Activated naive CD8-positive, alpha-beta T cell treated with anti-CD3 and anti-CD28 coated beads, Interleukin-2, amount 10 ng/mL, durations not matched to agents 7 days and 5 days (primary cell): ENCODE measurements at regions not wholly inside any gene's neighbourhood (a gene's known extent, or its start where the extent isn't known, plus 50 kb on each side); places are given as distances from the start of the nearest gene placed in this dataset.
"Not testable (repeated sequence)": the region's sequence is repeated elsewhere in the genome, so short reads cannot be mapped to it uniquely, and the experiment has no call there.

Source experiments
- ATAC-seq: fragments of 150-1000 bp; cut with Tn5 transposase; one replicate; pipeline ENCODE4 v1.10.0; 2021; ENCODE audit warnings: low read depth, moderate library complexity
- POLR2A ChIA-PET: fragments of 350-600 bp; sonication (Branson Sonifier 250); formaldehyde crosslinking; loops from one replicate; lab custom pipeline; 2021; ENCODE audit warnings: antibody characterized with exemption; lab: Charles Lee
- DNase-seq: peaks from one replicate; pipeline ENCODE4 v3.0.0; 2021
- H3K27ac Mint-ChIP-seq: one replicate; pipeline ENCODE4 v1.8.0; 2022; ENCODE audit warnings: mild to moderate bottlenecking, mixed read lengths
- H3K27me3 Mint-ChIP-seq: one replicate; pipeline ENCODE4 v1.8.0; 2022; ENCODE audit warnings: mild to moderate bottlenecking, moderate library complexity, mixed read lengths
- H3K36me3 Mint-ChIP-seq: one replicate; pipeline ENCODE4 v1.8.0; 2021; ENCODE audit warnings: mild to moderate bottlenecking, mixed read lengths
- H3K4me1 Mint-ChIP-seq: one replicate; pipeline ENCODE4 v1.8.0; 2021; ENCODE audit warnings: mixed read lengths
- H3K4me3 Mint-ChIP-seq: one replicate; pipeline ENCODE4 v1.8.0; 2022; ENCODE audit warnings: mild to moderate bottlenecking, moderate library complexity, mixed read lengths
- H3K9me3 Mint-ChIP-seq: one replicate; pipeline ENCODE4 v1.8.0; 2021; ENCODE audit warnings: mixed read lengths

GRCh38 chr13:58313219-58313618, 681.7 kb downstream of the PCDH17 start:
- H3K4me3 Mint-ChIP-seq: no peak overlapping the region
- POLR2A ChIA-PET: no interaction called here
- H3K27ac Mint-ChIP-seq: no peak overlapping the region
- DNase-seq (no peak), ATAC-seq (no peak)
- peaks cover 2% of the 10 kb centered on the region for H3K27me3 Mint-ChIP-seq
- no peaks in the 10 kb centered on the region for H3K36me3 Mint-ChIP-seq
- peaks cover 7% of the 10 kb centered on the region for H3K9me3 Mint-ChIP-seq
- no peaks in the 10 kb centered on the region for H3K4me1 Mint-ChIP-seq

GRCh38 chr13:58318495-58319167, 687.1 kb downstream of the PCDH17 start:
- no peaks in the 10 kb centered on the region for H3K4me1 Mint-ChIP-seq
- POLR2A ChIA-PET: no interaction called here
- peaks cover 3% of the 10 kb centered on the region for H3K9me3 Mint-ChIP-seq
- no peaks in the 10 kb centered on the region for H3K27me3 Mint-ChIP-seq
- ATAC-seq (no peak), DNase-seq (no peak)
- H3K4me3 Mint-ChIP-seq: no peak overlapping the region
- H3K27ac Mint-ChIP-seq: no peak overlapping the region
- no peaks in the 10 kb centered on the region for H3K36me3 Mint-ChIP-seq

- POLR2A ChIA-PET: no interaction called here
- Mint-ChIP-seq H3K4me3 (no peak overlapping the region), H3K27me3 (no peaks in the 10 kb centered on the region), H3K9me3 (no peaks in the 10 kb centered on the region), H3K27ac (no peak overlapping the region), H3K36me3 (no peaks in the 10 kb centered on the region), H3K4me1 (no peaks in the 10 kb centered on the region)
- ATAC-seq: no peak
- no peak for DNase-seq
Measured at GRCh38 chr13:58324161-58324560, 692.6 kb downstream of the PCDH17 start.

- H3K36me3 Mint-ChIP-seq: no peaks in the 10 kb centered on the region
- no peak overlapping the region for H3K4me3 Mint-ChIP-seq
- POLR2A ChIA-PET: no interaction called here
- DNase-seq: no peak
- H3K27me3 Mint-ChIP-seq: no peaks in the 10 kb centered on the region
- no peaks in the 10 kb centered on the region for H3K4me1 Mint-ChIP-seq
- no peak overlapping the region for H3K27ac Mint-ChIP-seq
- no peaks in the 10 kb centered on the region for H3K9me3 Mint-ChIP-seq
- no peak for ATAC-seq
Measured at GRCh38 chr13:58329746-58330145, 698.2 kb downstream of the PCDH17 start.

DNA sequence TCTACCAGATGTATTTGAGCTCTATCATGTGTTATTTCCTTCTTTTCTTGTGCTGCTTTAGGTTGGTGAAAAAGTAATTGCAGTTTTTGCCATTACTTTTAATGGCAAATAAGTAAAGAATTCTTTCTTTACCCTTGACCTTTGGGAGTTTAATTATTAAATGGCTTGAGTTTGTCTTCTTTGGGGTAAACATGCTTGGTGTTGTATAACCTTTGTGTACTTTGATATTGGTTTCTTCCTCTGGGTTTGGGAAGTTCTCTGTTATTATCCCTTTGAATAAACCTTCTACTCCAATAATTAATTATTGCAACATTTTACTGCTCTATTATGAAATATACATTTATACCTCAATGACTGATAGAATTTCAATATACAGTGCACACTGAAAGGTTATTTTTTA, 709.4 kb downstream of the PCDH17 start:
- Mint-ChIP-seq H3K4me3 (no peak overlapping the region), H3K4me1 (no peaks in the 10 kb centered on the region), H3K27me3 (no peaks in the 10 kb centered on the region), H3K9me3 (peaks cover 2% of the 10 kb centered on the region), H3K36me3 (no peaks in the 10 kb centered on the region), H3K27ac (no peak overlapping the region)
- DNase-seq: no peak
- ATAC-seq: no peak
- POLR2A ChIA-PET: no interaction called here

- Mint-ChIP-seq H3K4me1 (no peaks in the 10 kb centered on the region), H3K4me3 (no peak overlapping the region), H3K27me3 (no peaks in the 10 kb centered on the region), H3K27ac (no peak overlapping the region), H3K36me3 (no peaks in the 10 kb centered on the region), H3K9me3 (peaks cover 2% of the 10 kb centered on the region)
- POLR2A ChIA-PET: no interaction called here
- DNase-seq (no peak), ATAC-seq (no peak)
Measured at GRCh38 chr13:58341318-58341717, 709.8 kb downstream of the PCDH17 start.

DNA sequence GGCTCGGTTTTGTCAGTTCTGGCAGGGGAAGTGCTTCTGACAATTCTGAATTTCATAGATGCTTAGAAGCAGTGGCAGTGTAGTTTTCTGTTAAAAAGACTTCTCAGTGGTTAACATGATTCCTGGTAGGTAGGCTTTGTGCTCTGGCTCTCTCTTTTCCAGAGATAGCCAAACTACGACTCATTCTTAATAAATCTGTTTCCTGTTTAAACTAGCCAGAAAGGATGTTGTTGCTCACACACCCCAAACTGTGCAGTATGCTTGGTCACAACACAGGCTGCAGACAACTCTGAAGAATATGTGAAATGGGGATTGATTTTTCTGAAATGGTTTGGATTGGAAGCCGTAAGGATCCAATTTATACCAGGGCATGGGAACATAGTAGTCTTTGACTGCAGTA, 711.5 kb downstream of the PCDH17 start:
- POLR2A ChIA-PET: no interaction called here
- no peak for ATAC-seq

DNA sequence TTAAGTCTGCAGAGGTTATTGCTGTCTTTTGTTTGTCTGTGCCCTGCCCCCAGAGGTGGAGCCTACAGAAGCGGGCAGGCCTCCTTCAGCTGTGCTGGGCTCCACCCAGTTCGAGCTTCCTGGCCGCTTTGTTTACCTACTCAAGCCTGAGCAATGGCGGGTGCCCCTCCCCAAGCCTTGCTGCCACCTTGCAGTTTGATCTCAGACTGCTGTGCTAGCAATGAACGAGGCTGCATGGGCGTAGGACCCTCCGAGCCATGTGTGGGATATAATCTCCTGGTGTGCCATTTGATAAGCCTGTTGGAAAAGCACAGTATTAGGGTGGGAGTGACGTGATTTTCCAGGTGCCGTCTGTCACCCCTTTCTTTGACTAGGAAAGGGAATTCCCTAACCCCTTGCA, 720.6 kb downstream of the PCDH17 start:
- POLR2A ChIA-PET, DNase-seq, H3K36me3 Mint-ChIP-seq: not testable (repeated sequence)

More for the DNA sequence above, 711.5 kb downstream of the PCDH17 start:
- no peak overlapping the region for H3K4me3 Mint-ChIP-seq
- no peak overlapping the region for H3K27ac Mint-ChIP-seq
- H3K4me1 Mint-ChIP-seq: no peaks in the 10 kb centered on the region
- DNase-seq: no peak
- no peaks in the 10 kb centered on the region for H3K36me3 Mint-ChIP-seq
- H3K9me3 Mint-ChIP-seq: peaks cover 2% of the 10 kb centered on the region
- H3K27me3 Mint-ChIP-seq: no peaks in the 10 kb centered on the region

GRCh38 chr13:58369936-58370335, 738.4 kb downstream of the PCDH17 start:
- no peaks in the 10 kb centered on the region for H3K4me1 Mint-ChIP-seq
- H3K27me3 Mint-ChIP-seq: no peaks in the 10 kb centered on the region
- no peak overlapping the region for H3K27ac Mint-ChIP-seq
- H3K36me3 Mint-ChIP-seq: no peaks in the 10 kb centered on the region
- ATAC-seq: no peak
- DNase-seq: no peak
- H3K4me3 Mint-ChIP-seq: no peak overlapping the region
- peaks cover 3% of the 10 kb centered on the region for H3K9me3 Mint-ChIP-seq
- POLR2A ChIA-PET: no interaction called here

More for the DNA sequence above, 720.6 kb downstream of the PCDH17 start:
- not testable (repeated sequence) for H3K4me3 Mint-ChIP-seq, ATAC-seq, H3K27ac Mint-ChIP-seq, H3K9me3 Mint-ChIP-seq, H3K27me3 Mint-ChIP-seq, H3K4me1 Mint-ChIP-seq

- Mint-ChIP-seq H3K9me3 (peaks cover 3% of the 10 kb centered on the region), H3K4me3 (no peak overlapping the region), H3K36me3 (no peaks in the 10 kb centered on the region), H3K27me3 (no peaks in the 10 kb centered on the region), H3K4me1 (no peaks in the 10 kb centered on the region), H3K27ac (no peak overlapping the region)
- DNase-seq (no peak), ATAC-seq (no peak)
- POLR2A ChIA-PET: no interaction called here
Measured at GRCh38 chr13:58376349-58376748, 744.8 kb downstream of the PCDH17 start.

- DNase-seq (no peak), ATAC-seq (no peak)
- Mint-ChIP-seq H3K27me3 (no peaks in the 10 kb centered on the region), H3K4me3 (no peak overlapping the region), H3K9me3 (peaks cover 3% of the 10 kb centered on the region), H3K27ac (no peak overlapping the region), H3K36me3 (no peaks in the 10 kb centered on the region), H3K4me1 (no peaks in the 10 kb centered on the region)
- POLR2A ChIA-PET: no interaction called here
Measured at GRCh38 chr13:58376775-58377174, 745.2 kb downstream of the PCDH17 start.

DNA sequence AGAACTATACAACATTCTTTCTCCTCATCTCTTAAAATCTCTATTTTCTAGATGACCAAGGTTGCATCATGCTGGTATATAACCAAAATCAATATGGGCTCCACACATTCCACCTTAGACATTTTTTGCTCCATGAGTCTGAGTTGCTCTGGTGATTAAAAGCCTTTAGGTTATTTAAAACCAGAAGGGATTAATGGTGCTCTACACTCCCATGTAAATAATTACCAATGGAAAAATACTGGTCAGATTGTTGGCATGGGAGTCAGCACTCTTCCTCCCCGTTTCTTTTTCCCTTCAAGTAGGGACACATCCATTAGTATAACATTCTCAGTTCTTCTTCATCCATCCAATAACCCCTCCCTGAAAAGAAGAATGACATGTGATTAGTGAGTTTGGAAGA, 747.7 kb downstream of the PCDH17 start:
- Mint-ChIP-seq H3K4me1 (no peaks in the 10 kb centered on the region), H3K9me3 (peaks cover 3% of the 10 kb centered on the region), H3K27ac (no peak overlapping the region), H3K27me3 (no peaks in the 10 kb centered on the region), H3K36me3 (no peaks in the 10 kb centered on the region), H3K4me3 (no peak overlapping the region)
- DNase-seq: no peak
- POLR2A ChIA-PET: no interaction called here
- no peak for ATAC-seq

- H3K36me3 Mint-ChIP-seq, H3K4me3 Mint-ChIP-seq, ATAC-seq, H3K4me1 Mint-ChIP-seq, H3K27ac Mint-ChIP-seq, H3K9me3 Mint-ChIP-seq, POLR2A ChIA-PET, H3K27me3 Mint-ChIP-seq, DNase-seq: not testable (repeated sequence)
Measured at GRCh38 chr13:58385336-58385735, 753.8 kb downstream of the PCDH17 start.

DNA sequence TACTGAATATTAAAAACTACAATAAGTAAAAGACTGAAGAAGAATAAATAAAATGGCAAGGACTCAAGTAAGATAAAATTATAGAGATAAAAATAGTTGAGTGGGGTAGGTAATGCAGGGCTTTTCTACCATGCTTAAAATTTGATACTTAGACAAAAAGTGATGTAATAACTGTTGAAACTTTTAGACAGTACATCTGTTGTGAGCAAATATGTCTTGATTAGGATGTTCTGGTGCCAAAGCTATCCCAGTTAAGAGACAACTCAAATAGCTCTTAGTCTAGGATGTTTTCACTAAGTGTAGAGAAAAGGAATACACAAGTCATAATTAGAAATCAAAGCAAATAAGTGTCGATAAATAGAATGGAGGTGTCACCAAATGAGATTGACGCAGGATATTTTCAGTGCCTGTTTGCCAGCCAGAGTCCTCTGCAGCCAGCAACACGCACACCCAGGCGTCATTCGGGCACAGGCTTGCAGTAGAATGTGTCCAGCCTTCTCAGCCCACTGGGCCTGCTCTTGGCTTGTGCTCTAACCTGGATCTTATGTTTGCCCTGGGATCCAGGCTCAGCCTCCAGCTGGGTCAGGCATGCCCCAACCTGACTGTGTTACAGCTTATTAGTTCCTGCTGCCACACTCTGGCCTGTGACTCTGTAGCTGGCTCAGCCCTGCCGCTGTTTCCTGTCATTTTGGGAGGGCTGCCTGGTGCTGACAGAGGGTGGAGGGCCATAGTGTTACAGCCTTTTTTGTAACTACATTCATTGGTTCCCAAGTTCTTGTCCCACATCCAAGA, 766.2 kb downstream of the PCDH17 start:
- peaks cover 2% of the 10 kb centered on the region for H3K9me3 Mint-ChIP-seq
- POLR2A ChIA-PET: no interaction called here
- no peak for ATAC-seq

More for the DNA sequence above, 766.2 kb downstream of the PCDH17 start:
- Mint-ChIP-seq H3K27me3 (no peaks in the 10 kb centered on the region), H3K4me1 (no peaks in the 10 kb centered on the region), H3K27ac (no peak overlapping the region), H3K36me3 (no peaks in the 10 kb centered on the region), H3K4me3 (no peak overlapping the region)
- DNase-seq: no peak
